COLO829 (cell line): ENCODE measurements at regions not wholly inside any gene's neighbourhood (a gene's known extent, or its start where the extent isn't known, plus 50 kb on each side); places are given as distances from the start of the nearest gene placed in this dataset.
A peak's percentile ranks its signal among the peaks of the same experiment; 100 is the strongest.

Experiments
- DNase-seq: peaks from one replicate; pipeline ENCODE4 v3.0.0; 2012; ENCODE audit warnings: low spot score

DNA sequence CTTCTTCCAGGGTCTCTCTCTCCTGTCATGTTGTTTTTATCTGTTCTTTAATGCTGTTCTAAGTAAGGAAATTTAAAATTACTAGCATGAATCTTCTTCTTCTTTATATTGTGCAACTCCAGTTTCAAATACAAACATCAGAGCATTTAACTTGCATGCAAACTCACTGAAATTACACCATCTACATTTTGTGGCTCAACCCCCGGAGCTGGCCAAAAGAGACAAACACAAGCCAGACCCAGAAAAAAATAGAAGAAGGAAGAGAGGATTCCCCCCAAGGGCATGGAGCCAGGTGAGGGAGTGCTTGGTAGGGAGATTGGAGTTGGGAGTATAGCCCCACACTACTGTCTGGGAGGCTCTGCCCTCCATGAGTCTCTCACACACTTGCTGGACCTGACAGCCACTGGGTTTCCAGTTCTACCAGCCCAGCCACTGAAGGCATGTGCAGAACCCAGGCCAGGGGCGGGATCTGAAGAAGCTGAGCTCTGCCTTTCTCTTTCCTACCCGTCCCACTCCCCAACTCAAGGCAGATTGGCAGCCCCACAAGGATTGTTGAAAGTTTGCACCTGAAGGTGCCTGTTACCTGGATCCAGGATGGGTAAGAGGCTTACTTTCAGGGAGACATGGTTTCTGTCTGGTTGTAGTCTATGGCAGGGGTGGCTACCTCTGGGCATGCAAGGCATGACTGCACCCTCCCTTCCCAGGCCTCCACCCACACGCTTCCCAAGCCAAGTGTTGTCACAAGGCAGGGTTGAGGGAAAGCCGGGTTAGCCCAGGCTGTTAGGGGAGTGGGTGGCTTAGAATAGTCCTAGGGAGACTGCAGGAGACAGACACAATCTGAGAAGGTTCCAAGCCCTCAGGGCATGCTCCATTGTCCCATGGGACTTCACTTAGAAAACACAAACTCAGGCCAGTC is 297.2 kb downstream of the TGFB2 start:
- peak; percentile 28 for DNase-seq

- DNase-seq = no peak
Observed at GRCh38 chr1:218643281-218643680, 298.1 kb downstream of the TGFB2 start.

- DNase-seq = no peak
Observed at GRCh38 chr1:218643926-218644325, 298.8 kb downstream of the TGFB2 start.

DNA sequence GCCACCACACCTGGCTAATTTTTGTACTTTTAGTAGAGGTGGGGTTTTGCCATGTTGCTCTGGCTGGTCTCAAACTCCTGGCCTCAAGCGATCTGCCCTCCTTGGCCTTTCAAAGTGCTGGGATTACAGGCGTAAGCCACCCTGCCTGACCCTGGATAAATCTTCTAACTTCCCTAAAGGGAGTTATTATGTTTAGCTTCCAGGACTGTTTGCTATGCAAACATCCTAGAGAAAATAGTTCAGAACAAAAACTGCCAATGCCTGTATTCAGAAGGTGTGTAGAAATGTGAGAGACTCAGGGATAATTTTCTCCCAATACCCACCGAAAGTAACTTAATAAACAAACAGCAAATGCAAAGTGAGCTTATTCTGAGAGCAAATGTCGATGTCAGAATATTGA is 301.2 kb downstream of the TGFB2 start:
- no peak for DNase-seq

DNA sequence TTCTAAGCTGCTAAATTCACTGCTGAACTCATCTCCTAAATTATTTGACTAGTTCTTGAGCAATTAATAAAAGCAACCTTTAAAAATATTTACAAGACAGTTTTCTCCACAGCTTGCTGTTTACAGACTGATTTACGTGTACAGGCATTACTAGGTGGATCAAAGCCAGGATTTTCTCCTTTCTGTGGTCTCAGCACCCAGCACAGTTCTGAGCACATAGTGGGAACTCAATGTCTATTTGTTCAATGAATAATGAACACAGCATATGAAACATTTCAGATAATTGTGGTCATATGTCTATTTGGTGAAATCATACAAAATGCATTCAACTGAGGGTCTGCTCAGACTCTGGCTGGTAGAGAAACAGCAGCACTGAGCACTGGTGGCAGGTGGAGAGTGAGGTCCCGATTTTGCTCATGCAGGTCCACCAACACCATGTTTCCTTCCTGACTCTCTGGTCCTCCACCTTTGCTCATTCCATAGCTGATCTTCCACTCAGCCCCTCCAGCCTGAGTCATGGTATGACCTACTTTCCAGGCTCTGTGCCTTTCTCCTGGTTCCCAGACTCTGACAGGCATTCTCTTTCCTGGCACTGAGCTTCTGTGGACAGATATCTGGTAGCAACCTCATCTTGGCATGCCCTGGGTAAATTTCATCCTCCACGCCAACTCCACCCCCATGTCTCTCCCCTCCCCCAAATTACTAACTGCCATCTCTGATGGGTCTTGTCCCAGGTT is 311.3 kb downstream of the TGFB2 start:
- DNase-seq = no peak

- DNase-seq = no peak
Observed at GRCh38 chr1:218658269-218658668, 313.1 kb downstream of the TGFB2 start.

GRCh38 chr1:218658899-218659298 is 313.8 kb downstream of the TGFB2 start:
- DNase-seq = no peak

DNA sequence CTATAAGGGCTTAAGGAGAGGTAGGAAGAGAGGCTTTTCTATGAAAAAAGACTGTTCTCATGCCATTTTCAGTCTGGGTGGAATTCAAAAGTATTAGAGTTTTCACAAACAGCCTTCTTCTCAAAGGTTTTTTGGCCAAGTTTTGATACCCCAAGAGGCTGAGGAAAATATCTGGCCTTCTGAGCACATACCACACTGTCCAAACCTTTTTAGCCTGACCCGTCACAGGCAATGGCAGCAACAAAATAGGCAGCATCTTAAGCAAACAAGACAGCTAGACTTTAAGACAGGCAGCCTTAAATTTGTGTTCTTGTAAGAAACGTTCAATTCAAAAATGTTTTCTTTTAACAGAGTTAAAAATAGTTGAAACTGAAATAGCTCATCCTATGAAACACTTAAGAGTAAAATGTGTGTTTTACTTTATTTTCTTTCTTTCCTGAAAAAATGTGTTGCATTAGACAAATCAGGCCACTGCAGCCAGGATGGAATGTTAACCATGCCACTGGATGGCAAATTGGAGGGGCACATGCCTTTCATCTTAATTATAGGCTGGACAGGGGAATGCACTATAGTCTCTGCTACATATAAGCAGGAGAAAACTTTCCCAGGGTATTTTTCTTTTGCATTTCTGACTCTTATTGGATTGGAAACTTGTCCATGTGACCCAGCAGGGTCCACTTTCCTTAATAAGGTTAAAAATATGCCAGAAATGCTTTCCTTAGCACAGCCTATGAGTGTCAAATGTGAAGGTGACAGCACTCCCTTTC is 315.0 kb downstream of the TGFB2 start:
- DNase-seq = no peak

DNA sequence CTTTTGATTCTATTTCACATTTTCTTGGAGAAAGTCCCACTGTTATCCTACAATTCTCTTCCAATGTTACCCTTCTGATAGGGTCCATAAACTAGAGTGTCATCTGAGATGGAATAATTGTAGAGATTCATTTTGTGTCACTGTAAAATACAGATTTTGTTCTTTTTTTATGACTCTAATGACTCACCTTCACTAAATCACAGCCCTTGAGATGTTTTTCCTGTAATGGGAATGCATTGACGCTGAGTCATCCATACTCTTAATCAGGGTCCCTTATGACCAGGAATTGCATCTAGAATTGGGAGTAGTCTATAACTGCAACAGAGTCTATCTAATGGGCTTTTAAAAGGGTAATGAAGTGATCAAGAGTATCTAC is 315.5 kb downstream of the TGFB2 start:
- DNase-seq = peak; percentile 60

GRCh38 chr1:218661411-218661810 is 316.3 kb downstream of the TGFB2 start:
- no peak for DNase-seq

DNA sequence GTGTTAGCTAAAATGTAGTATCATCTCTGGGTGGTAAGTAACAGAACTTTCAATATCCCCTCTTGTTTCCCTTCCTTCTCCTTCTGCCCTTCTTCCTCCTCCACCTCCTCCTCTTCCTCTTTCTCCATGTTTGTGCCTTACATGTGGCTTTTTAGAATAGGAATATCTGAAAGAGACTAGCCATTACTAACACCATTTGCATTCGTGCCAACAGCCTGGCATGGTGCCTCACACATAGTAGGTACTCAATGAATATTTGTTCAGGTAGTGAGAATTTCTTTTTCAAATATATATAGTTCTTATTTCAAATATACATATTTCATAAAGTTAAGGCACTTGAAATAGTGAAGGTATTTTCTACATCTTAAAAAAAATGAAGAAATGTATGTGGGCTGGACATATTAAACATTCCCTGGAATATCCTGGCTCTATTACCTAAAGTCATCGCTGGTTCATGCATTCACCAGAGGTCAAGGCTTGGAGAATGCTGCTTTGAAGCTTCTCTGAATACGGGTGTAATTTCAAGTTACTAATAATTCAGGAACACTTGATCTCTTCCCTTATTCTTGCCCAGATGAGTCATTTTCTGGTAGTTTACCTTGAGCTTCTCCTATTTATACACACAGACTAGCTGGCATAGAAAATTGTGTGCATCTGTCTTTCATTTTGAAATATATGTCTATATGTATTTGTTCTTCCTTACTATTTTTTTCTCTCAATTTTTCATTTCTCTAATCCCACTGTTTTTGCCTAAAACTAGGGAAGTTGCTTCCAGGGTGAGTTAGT is 319.4 kb downstream of the TGFB2 start:
- no peak for DNase-seq

GRCh38 chr1:218665221-218665620 is 320.1 kb downstream of the TGFB2 start:
- no peak for DNase-seq

DNA sequence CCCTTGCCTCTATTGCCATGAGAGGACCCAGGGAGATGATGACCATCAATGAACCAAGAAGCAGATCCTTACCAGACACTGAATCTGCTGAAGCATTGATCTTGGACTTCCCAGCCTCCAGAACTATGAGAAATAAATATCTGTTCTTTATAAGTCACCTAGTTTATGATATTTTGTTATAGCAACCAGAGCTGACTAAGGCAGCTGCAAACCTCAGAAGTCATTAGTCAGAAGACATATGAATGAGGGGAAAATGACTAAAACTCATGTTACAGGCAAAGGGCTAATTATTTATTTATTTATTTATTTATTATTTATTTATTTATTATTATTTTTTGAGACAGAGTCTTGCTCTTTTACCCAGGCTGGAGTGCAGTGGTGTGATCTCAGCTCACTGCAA is 321.1 kb downstream of the TGFB2 start:
- no peak for DNase-seq

DNA sequence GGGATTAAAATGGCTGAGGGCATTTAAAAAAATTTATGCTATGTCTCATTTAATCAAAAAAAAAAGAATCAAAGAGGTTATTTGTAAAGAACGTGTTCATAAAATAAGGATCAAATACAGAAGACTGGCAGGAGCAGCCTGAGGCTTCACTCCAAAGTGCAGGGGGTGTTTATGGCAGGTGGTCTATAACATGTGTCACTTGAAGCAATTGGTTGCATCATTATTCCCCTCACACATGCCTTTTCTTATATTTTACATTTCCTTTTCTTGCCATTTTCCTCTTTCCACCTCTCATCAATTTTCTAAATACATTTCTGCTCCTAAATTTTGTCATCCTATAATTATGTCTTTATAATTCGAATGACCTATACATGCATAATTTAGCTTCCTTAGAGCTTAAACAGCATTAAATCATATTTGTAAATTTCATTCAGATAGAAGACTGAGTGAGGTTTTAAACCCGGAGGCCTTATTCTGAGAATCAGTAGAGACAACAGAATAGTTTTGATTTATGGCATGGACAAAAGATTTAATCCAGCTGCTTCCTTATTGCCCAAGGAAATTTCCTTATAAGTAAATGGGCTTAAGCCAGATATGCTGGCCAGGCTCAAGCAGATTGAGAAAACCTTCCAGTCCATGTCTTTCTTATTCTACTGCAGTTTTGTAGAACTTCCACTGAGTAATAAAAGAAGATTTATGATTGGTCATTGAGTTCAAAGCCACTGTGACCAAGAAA is 322.8 kb downstream of the TGFB2 start:
- DNase-seq = no peak

GRCh38 chr1:218669431-218669830 is 324.3 kb downstream of the TGFB2 start:
- DNase-seq = no peak

DNA sequence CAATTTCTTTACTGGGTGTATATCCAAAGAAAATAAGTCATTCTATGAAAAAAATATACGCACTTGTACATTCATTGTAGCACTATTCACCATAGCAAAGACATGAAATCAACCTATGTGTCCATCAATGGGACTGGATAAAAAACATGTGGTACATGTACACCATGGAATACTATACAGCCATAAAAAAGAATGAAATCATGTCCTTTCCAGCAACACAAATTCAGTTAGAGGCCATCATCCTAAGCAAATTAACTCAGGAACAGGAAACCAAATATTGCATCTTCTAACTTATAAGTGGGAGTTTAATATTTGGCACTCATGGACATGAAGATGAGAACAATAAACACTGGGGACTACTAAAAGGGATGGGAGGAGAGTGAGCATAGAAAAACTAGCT is 325.7 kb downstream of the TGFB2 start:
- no peak for DNase-seq

DNA sequence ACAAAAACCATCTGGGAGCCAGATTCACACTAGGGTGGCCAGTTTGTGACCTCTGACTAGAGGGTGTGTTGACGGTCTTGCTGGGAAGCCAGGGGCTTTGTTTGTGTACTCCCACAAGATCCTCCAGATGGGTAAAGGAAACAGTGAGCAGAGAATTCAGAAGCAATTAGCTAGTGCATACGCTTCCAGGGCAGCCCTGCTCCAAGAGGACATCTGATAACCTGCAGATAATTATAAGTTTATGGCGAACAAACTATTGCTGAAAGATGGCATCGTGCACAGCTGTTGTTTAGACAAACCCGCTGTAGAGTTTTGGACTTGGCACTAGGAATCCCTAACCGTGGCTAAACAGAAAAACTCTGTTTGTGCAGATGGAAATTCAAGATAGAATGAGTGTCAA is 326.4 kb downstream of the TGFB2 start:
- no peak for DNase-seq

GRCh38 chr1:218673170-218673569 is 328.0 kb downstream of the TGFB2 start:
- no peak for DNase-seq

DNA sequence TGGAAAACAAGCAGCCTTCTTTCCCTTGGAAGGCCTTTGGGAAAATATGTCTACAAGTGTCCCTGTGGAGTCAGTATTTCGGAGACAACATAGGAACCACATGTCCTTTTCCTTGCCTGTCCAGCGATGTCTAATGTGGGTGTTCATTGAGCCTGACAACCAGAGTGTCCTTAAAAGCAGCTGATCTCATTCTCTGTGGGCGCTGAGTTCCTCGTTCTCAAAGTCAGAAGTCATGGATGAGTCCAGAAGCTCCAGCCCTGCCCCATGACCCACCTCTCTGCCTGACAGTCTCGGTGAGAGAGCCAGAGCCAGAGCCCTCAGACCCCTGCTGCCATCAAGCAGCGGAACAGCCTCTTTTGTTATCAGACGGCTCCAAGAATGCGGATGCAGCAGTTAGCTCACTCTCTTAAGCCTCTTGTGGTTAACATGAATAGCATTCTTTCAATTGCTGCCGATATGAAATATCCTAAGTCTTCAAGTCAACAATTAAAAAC is 329.2 kb downstream of the TGFB2 start:
- peak; percentile 58 for DNase-seq

DNA sequence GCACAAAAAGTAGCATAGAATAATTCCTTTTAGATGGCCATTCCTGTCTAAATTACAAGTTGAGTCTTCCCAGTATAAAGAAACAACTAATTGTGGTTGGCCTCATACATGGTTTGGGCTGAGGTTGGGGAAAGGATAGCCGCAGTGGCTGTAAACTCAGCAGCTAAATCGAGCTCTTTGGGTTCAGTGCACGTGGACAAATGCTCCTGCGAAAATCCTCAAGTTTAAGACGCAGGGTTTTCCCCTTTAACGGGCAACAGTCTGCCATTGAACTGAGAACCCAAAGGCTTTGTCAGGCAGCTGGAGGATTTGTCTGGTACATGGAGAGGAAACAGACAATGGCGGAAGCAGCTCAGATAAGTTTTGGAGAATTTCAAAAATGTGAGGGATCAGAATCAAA is 331.9 kb downstream of the TGFB2 start:
- DNase-seq = no peak

- no peak for DNase-seq
Observed at GRCh38 chr1:218679391-218679790, 334.3 kb downstream of the TGFB2 start.
